ENCODE measurements at regions not wholly inside any gene's neighbourhood (a gene's known extent, or its start where the extent isn't known, plus 50 kb on each side); places are given as distances from the start of the nearest gene placed in this dataset.

DNA sequence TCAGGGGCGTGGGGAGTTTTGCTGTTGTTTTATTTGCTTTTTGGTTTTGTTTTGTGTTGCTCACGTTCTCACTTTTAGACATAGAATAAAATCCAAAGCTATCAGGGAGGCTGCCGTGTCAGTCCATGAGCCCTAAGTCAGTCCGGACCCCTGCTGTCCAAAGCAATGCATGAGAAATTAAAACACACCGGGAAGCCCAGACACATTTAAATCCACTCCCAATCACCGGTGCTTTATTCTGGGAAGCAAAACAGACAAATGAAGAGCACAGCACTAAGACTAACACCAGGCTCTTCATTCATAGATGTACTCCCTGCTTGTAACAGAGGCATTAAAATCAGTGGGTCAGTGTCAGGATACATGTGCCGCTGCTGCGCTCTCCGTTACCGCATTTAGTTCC is 180.9 kb downstream of the IRX2 start:
- peak overlapping the region; percentile 57 for H3K27ac Mint-ChIP-seq
- no peak for TF ChIP-seq CTCF (IDR thresholded peaks at IDR 0.05; ENCODE audit: unreplicated experiment)
- no peak for DNase-seq (ENCODE audit: low spot score in 2 of 2, unreplicated experiment in 2 of 2)
- peaks cover 31% of the 10 kb centered on the region for H3K4me1 Mint-ChIP-seq
- no peaks in the 10 kb centered on the region for H3K36me3 Mint-ChIP-seq
- no peak overlapping the region for H3K4me3 Mint-ChIP-seq
- peaks cover 10% of the 10 kb centered on the region for H3K9me3 Mint-ChIP-seq
- H3K27me3 Mint-ChIP-seq (ENCODE audit: low read depth) = peaks cover 29% of the 10 kb centered on the region

- DNase-seq (ENCODE audit: low spot score in 2 of 2, unreplicated experiment in 2 of 2) = no peak
- Mint-ChIP-seq H3K4me3 (no peak overlapping the region), H3K4me1 (peaks cover 31% of the 10 kb centered on the region), H3K36me3 (no peaks in the 10 kb centered on the region), H3K9me3 (peaks cover 10% of the 10 kb centered on the region), H3K27me3 (ENCODE audit: low read depth) (peaks cover 29% of the 10 kb centered on the region), H3K27ac (no peak overlapping the region)
- TF ChIP-seq CTCF (IDR thresholded peaks at IDR 0.05; ENCODE audit: unreplicated experiment) = no peak
These were observed 181.5 kb downstream of the IRX2 start for GRCh38 chr5:2569774-2570542.

GRCh38 chr5:2569176-2569575 is 182.3 kb downstream of the IRX2 start:
- TF ChIP-seq CTCF (IDR thresholded peaks at IDR 0.05; ENCODE audit: unreplicated experiment) = no peak
- Mint-ChIP-seq H3K27me3 (ENCODE audit: low read depth) (peaks cover 26% of the 10 kb centered on the region), H3K27ac (no peak overlapping the region)

DNA sequence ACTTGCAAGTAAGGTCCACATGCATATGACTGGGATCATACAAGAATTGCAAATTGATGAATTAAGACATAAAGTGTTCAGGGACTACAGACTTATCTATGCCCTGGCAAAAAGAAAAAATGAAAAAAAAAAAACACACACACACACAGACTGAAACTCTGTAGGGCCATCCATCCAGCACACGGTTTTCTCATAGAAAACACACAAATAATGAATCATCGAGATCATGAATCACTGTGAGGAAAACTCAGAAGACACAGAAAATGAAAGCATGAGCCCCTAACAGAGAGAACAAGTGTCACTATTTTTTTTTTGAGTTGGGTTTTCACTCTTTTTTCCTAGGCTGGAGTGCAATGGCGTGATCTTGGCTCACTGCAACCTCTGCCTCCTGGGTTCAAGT is 185.2 kb downstream of the IRX2 start:
- Mint-ChIP-seq H3K9me3 (peaks cover 10% of the 10 kb centered on the region), H3K27me3 (ENCODE audit: low read depth) (peaks cover 22% of the 10 kb centered on the region), H3K36me3 (no peaks in the 10 kb centered on the region), H3K27ac (no peak overlapping the region), H3K4me3 (no peak overlapping the region), H3K4me1 (peaks cover 24% of the 10 kb centered on the region)
- no peak for TF ChIP-seq CTCF (IDR thresholded peaks at IDR 0.05; ENCODE audit: unreplicated experiment)
- no peak for DNase-seq (ENCODE audit: low spot score in 2 of 2, unreplicated experiment in 2 of 2)

More at GRCh38 chr5:2569176-2569575, 182.3 kb downstream of the IRX2 start:
- no peak overlapping the region for H3K4me3 Mint-ChIP-seq
- H3K9me3 Mint-ChIP-seq = peaks cover 10% of the 10 kb centered on the region
- peaks cover 31% of the 10 kb centered on the region for H3K4me1 Mint-ChIP-seq
- no peak for DNase-seq (ENCODE audit: low spot score in 2 of 2, unreplicated experiment in 2 of 2)
- no peaks in the 10 kb centered on the region for H3K36me3 Mint-ChIP-seq

DNA sequence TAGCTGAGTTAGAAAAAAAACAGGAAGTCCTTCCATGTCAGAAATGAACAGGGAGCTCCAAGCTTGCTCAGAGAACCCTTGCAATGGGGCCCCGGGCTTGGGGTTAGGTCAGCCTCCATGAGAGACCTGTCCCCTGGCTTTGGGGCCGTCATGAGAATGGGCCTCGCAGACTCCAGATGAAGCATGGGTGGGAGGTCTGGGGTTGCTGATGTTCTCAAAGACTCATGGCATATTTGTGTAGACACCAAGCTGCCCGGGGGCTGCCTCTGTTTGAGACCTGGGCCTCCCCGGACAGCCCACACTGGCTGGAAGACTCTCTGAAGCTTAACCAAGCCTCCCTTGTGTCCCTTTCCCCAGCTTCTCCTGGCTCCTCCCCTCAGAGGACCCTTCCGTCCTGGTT is 186.3 kb downstream of the IRX2 start:
- no peak for DNase-seq (ENCODE audit: low spot score in 2 of 2, unreplicated experiment in 2 of 2)
- Mint-ChIP-seq H3K36me3 (no peaks in the 10 kb centered on the region), H3K27me3 (ENCODE audit: low read depth) (peaks cover 12% of the 10 kb centered on the region), H3K27ac (no peak overlapping the region), H3K4me3 (no peak overlapping the region), H3K9me3 (peaks cover 10% of the 10 kb centered on the region), H3K4me1 (peaks cover 13% of the 10 kb centered on the region)
- TF ChIP-seq CTCF (IDR thresholded peaks at IDR 0.05; ENCODE audit: unreplicated experiment) = no peak
